ENCODE measurements at regions not wholly inside any gene's neighbourhood (a gene's known extent, or its start where the extent isn't known, plus 50 kb on each side); places are given as distances from the start of the nearest gene placed in this dataset.

DNA sequence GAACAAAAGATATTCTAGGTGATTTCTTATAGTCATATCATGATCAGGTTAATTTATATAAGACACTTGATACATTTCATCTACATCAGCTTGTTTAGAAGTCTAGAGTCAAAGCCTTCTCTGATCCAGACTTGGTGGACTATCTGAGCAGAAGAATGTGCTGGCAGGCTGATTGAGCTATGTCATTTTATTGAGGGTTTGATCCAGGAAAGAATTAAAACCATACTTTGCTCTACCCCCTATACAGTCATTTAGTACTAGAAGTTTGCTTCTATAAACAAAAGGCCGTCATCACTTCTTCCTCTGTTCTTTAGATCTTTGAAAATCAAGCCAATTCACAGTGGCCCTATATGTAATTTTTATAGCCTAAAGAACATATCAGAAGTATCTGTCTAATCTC lies 173.1 kb upstream of the PITX2 start:
- TF ChIP-seq, protein P1, sequence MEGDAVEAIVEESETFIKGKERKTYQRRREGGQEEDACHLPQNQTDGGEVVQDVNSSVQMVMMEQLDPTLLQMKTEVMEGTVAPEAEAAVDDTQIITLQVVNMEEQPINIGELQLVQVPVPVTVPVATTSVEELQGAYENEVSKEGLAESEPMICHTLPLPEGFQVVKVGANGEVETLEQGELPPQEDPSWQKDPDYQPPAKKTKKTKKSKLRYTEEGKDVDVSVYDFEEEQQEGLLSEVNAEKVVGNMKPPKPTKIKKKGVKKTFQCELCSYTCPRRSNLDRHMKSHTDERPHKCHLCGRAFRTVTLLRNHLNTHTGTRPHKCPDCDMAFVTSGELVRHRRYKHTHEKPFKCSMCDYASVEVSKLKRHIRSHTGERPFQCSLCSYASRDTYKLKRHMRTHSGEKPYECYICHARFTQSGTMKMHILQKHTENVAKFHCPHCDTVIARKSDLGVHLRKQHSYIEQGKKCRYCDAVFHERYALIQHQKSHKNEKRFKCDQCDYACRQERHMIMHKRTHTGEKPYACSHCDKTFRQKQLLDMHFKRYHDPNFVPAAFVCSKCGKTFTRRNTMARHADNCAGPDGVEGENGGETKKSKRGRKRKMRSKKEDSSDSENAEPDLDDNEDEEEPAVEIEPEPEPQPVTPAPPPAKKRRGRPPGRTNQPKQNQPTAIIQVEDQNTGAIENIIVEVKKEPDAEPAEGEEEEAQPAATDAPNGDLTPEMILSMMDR (optimal IDR thresholded peaks at IDR 0.05 in 1 of 3, IDR thresholded peaks at IDR 0.05 in 1 of 3, conservative IDR thresholded peaks at IDR 0.05 in 1 of 3; ENCODE audit: extremely low read depth in 1 of 3, insufficient read depth in 2 of 3, low read length in 3 of 3), result no peak
- TF ChIP-seq EZH2 (IDR thresholded peaks at IDR 0.05; ENCODE audit: low read length), result no peak

Measured in keratinocyte (primary cell).